OCI-LY7 (cell line): ENCODE measurements at regions not wholly inside any gene's neighbourhood (a gene's known extent, or its start where the extent isn't known, plus 50 kb on each side); places are given as distances from the start of the nearest gene placed in this dataset.

Source experiments
- BruUV-seq: library from RNA; stranded (reverse); fragments of 400-500 nt; replicated peaks from 2 replicates; lab custom pipeline; 2021; lab: Mats Ljungman, UMichigan
- CTCF ChIA-PET: fragments of 300-600 bp; sonication (Branson Sonifier 250); formaldehyde crosslinking; loops from one replicate; lab custom pipeline; 2022; ENCODE audit warnings: antibody characterized with exemption; ENCODE audit not compliant: unreplicated experiment; lab: Charles Lee
- POLR2A ChIA-PET: fragments of 300-600 bp; sonication (Branson Sonifier 250); formaldehyde crosslinking; loops from one replicate; lab custom pipeline; 2022; ENCODE audit warnings: antibody characterized with exemption; lab: Charles Lee
- DNase-seq: peaks from one replicate; pipeline ENCODE4 v3.0.0-alpha.2; 2015; ENCODE audit warnings: low spot score
- H2AFZ ChIP-seq: fragments of 200-600 bp; sonication (generic), shearing (Covaris generic); 2 replicates; pipeline ENCODE4 v1.6.1; 2014; ENCODE audit warnings: mild to moderate bottlenecking, antibody characterized with exemption, low read length, moderate library complexity
- H3K27ac ChIP-seq: fragments of 200-600 bp; sonication (generic); 2 replicates; pipeline ENCODE4 v1.5.1; 2014; ENCODE audit warnings: mixed run types, low read depth, mild to moderate bottlenecking, moderate library complexity, low read length, inconsistent platforms; ENCODE audit not compliant: poor library complexity, severe bottlenecking
- H3K36me3 ChIP-seq: fragments of 200-600 bp; sonication (generic); 2 replicates; pipeline ENCODE4 v1.6.1; 2014; ENCODE audit warnings: mild to moderate bottlenecking, antibody characterized with exemption, low read length, moderate library complexity, mixed read lengths; ENCODE audit not compliant: insufficient read depth
- H3K4me1 ChIP-seq: fragments of 200-600 bp; sonication (generic); 2 replicates; pipeline ENCODE4 v1.5.1; 2014; ENCODE audit warnings: mild to moderate bottlenecking, low read length; ENCODE audit not compliant: insufficient read depth, poor library complexity, severe bottlenecking
- H3K4me2 ChIP-seq: fragments of 200-600 bp; sonication (generic); 2 replicates; pipeline ENCODE4 v1.6.1; 2014; ENCODE audit warnings: mild to moderate bottlenecking, low read length
- H3K4me3 ChIP-seq: fragments of 200-600 bp; sonication (generic); 2 replicates; pipeline ENCODE4 v1.5.1; 2014; ENCODE audit warnings: mild to moderate bottlenecking, low read depth, low read length; ENCODE audit not compliant: poor library complexity, severe bottlenecking
- H3K79me2 ChIP-seq: fragments of 200-600 bp; sonication (generic); 2 replicates; pipeline ENCODE4 v1.6.1; 2016; ENCODE audit warnings: low read depth, mild to moderate bottlenecking, low read length, moderate library complexity, mixed read lengths; ENCODE audit not compliant: insufficient read depth
- H3K9me2 ChIP-seq: fragments of 200-600 bp; sonication (generic); 2 replicates; pipeline ENCODE4 v1.6.1; 2016; ENCODE audit warnings: mild to moderate bottlenecking, low read length, mixed read lengths; ENCODE audit not compliant: insufficient read depth
- H3K9me3 ChIP-seq: fragments of 200-600 bp; sonication (generic); 2 replicates; pipeline ENCODE4 v1.6.1; 2014; ENCODE audit warnings: mild to moderate bottlenecking, mixed run types, low read length, mixed read lengths
- H4K20me1 ChIP-seq: fragments of 200-600 bp; sonication (generic); 2 replicates; pipeline ENCODE4 v1.6.1; 2014; ENCODE audit warnings: mild to moderate bottlenecking, antibody characterized with exemption, low read length, moderate library complexity, mixed read lengths; ENCODE audit not compliant: insufficient read depth
- EZH2phosphoT487 ChIP-seq: fragments of 200-600 bp; sonication (generic); IDR thresholded peaks from 2 replicates; pipeline ENCODE4 v1.6.1; 2018; ENCODE audit warnings: low read depth, borderline replicate concordance, mild to moderate bottlenecking, mixed run types, antibody characterized with exemption, low read length, moderate library complexity, mixed read lengths
- intact Hi-C: fragments of 100-400 bp; cut with micrococcal nuclease; formaldehyde crosslinking; loops from one replicate; pipeline ENCODE4 v1.10.0; 2022; ENCODE audit not compliant: unreplicated experiment
- TF ChIP-seq, protein P1 (sequence below): fragments of 200-600 bp; sonication (generic); conservative IDR thresholded peaks from 2 replicates; pipeline ENCODE4 v1.5.1; 2014; ENCODE audit warnings: mild to moderate bottlenecking, antibody characterized with exemption, low read length, moderate library complexity, mixed read lengths

DNA sequence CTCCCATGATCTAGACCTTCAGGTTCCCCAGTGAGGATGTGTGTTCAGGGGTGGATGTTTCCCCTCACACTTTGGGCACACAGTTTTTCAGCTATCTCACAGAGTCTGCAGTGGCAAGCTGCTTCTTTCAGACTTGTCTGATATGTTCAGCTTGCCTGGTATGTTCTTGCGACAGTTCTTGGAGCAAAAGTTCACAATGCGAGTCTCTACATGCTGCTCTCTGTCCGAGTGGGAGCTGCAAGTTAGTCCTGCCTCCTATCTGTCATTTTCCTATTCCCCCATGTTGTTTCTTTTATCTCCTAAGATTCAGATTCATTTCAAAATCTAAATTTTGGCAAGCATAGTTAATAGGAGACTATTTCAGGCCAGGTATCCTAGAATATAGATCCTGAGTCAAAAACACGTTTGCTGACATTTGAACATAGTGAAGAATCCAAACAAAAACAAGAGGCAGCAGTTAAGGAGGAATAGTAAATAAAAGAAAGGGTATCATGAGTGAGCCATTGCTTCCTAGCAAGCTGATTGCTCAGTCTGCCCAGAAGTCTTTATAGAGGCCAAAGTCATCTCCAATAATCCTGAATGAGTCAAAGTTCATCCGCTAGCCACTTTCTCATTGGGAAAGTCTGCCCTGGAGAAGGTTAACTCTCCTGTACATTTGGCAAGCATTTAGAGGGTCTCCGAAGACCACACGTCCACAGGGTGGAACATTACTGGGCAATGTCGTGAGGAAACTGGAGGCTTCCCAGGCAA, 140.2 kb upstream of the MOCS1 start:
- H3K4me2 ChIP-seq = no peak overlapping the region
- POLR2A ChIA-PET = no interaction called here
- H3K27ac ChIP-seq = no peak overlapping the region
- H4K20me1 ChIP-seq = no peaks in the 10 kb centered on the region
- TF ChIP-seq EZH2phosphoT487 = no peak
- TF ChIP-seq, protein P1, sequence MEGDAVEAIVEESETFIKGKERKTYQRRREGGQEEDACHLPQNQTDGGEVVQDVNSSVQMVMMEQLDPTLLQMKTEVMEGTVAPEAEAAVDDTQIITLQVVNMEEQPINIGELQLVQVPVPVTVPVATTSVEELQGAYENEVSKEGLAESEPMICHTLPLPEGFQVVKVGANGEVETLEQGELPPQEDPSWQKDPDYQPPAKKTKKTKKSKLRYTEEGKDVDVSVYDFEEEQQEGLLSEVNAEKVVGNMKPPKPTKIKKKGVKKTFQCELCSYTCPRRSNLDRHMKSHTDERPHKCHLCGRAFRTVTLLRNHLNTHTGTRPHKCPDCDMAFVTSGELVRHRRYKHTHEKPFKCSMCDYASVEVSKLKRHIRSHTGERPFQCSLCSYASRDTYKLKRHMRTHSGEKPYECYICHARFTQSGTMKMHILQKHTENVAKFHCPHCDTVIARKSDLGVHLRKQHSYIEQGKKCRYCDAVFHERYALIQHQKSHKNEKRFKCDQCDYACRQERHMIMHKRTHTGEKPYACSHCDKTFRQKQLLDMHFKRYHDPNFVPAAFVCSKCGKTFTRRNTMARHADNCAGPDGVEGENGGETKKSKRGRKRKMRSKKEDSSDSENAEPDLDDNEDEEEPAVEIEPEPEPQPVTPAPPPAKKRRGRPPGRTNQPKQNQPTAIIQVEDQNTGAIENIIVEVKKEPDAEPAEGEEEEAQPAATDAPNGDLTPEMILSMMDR = no peak
- no peaks in the 10 kb centered on the region for H3K79me2 ChIP-seq
- no peak for DNase-seq
- no peaks in the 10 kb centered on the region for H3K4me1 ChIP-seq
- no peaks in the 10 kb centered on the region for H3K9me3 ChIP-seq
- CTCF ChIA-PET = no interaction called here
- BruUV-seq = no TSS peak
- no peak overlapping the region for H2AFZ ChIP-seq
- H3K36me3 ChIP-seq = no peaks in the 10 kb centered on the region
- intact Hi-C loops = no loop called here
- no peaks in the 10 kb centered on the region for H3K9me2 ChIP-seq
- H3K4me3 ChIP-seq = no peak overlapping the region

DNA sequence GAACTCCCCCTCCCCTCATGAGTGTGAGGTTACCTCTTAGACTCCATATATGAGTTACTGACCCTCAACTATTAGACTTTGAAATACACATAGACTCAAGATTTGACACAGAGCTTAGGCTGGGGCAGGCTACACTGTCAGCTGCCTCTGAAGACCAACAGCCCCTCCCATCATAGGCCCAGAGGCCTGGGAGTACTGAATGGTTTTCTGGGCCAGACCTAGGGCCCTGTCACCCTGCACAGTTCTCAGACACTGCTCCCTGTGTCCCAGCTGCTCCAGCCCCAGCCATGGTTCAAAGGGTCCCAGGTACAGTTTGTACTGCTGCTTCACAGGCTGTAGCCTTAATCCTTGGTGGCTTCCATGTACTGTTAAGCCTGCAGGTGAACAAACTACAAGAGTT, 132.1 kb upstream of the MOCS1 start:
- H3K4me2 ChIP-seq = no peak overlapping the region
- H3K9me2 ChIP-seq = no peaks in the 10 kb centered on the region
- H3K27ac ChIP-seq = no peak overlapping the region
- no TSS peak for BruUV-seq
- ChIA-PET CTCF (no interaction called here), POLR2A (interaction anchor here (1.4 kb wide), 1 partner anchor 12 kb away, joined by 4 read pairs; no protein-coding TSS in a partner anchor)
- intact Hi-C loops = no loop called here
- no peaks in the 10 kb centered on the region for H3K36me3 ChIP-seq
- H3K9me3 ChIP-seq = no peaks in the 10 kb centered on the region
- TF ChIP-seq, protein P1 = no peak
- no peak for TF ChIP-seq EZH2phosphoT487
- no peaks in the 10 kb centered on the region for H4K20me1 ChIP-seq
- no peaks in the 10 kb centered on the region for H3K4me1 ChIP-seq
- no peak for DNase-seq
- no peak overlapping the region for H2AFZ ChIP-seq
- no peaks in the 10 kb centered on the region for H3K79me2 ChIP-seq
- H3K4me3 ChIP-seq = no peak overlapping the region

DNA sequence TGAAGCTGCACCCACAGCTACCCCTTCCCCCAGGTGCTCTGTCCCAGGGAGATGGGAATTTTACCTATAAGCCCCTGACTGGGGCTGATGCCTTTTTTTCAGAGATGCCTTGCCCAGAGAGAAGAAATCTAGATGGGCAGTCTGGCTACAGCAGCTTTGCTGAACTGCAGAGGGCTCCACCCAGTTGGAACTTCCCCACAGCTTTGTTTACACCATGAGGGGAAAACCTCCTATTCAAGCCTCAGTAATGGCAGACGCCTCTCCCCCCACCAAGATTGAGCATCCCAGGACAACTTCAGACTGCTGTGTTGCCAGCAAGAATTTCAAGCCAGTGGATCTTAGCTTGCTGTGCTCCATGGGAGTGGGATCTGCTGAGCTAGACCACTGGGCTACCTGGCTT, 122.6 kb upstream of the MOCS1 start:
- DNase-seq = no peak
- H3K9me3 ChIP-seq = no peaks in the 10 kb centered on the region
- TF ChIP-seq, protein P1 = no peak
- no peak for TF ChIP-seq EZH2phosphoT487
- no peaks in the 10 kb centered on the region for H3K9me2 ChIP-seq
- no peaks in the 10 kb centered on the region for H3K79me2 ChIP-seq
- CTCF ChIA-PET = no interaction called here
- H4K20me1 ChIP-seq = no peaks in the 10 kb centered on the region
- no peaks in the 10 kb centered on the region for H3K4me1 ChIP-seq
- no peak overlapping the region for H3K4me2 ChIP-seq
- POLR2A ChIA-PET = no interaction called here
- no peaks in the 10 kb centered on the region for H3K36me3 ChIP-seq
- BruUV-seq = no TSS peak
- H2AFZ ChIP-seq = no peak overlapping the region
- H3K4me3 ChIP-seq = no peak overlapping the region
- intact Hi-C loops = no loop called here
- no peak overlapping the region for H3K27ac ChIP-seq
